Heart left ventricle (tissue), 13 donors: ENCODE measurements at regions not wholly inside any gene's neighbourhood (a gene's known extent, or its start where the extent isn't known, plus 50 kb on each side); places are given as distances from the start of the nearest gene placed in this dataset.

Experiments used
- POLR2A ChIP-seq, 2 donors: fragments of 450-650 bp; IDR thresholded peaks; one replicate each; pipeline ENCODE4 v1.6.1; 2017; ENCODE audit warnings: antibody characterized with exemption in 2 of 2, mild to moderate bottlenecking in 2 of 2, moderate library complexity in 2 of 2
- TF ChIP-seq, protein P1 (sequence below), 12 donors: fragments of 200-600 bp; sonication (generic) in 4 of 12; IDR thresholded peaks; one replicate each; pipeline versions ENCODE4 v1.5.0 to v1.8.0; 2018 to 2022; ENCODE audit warnings: antibody characterized with exemption in 12 of 12, mild to moderate bottlenecking in 5 of 12
- donor health status: ischemic (EF 13 %, LVEDD 7.1; RV severe dilation, severe dysfunction).
- donor health status: DM: no; HTN: yes; CAD: no.
- donor health status: DM: no; HTN: no; CAD: no.
- donor health status: ischemic (EF 25% LVEDD 6.9; RV normal size, moderate dysfunction).
- donor health status: ischemic (EF 25% LVEDD 5.7; RV mildly dilated, moderate dysfunction).
- donor health status: ischemic (EF 35%, LVEDD 5.7; RV mildly dilated, moderate dysfunction).
- donor health status: nonischemic (EF 11% LVEDD 7.7; RV severe dilation, severe dysfunction).
- donor health status: DM: yes; HTN: yes; CAD: no.
- donor health status: PGD.
- donor health status: ischemic (EF 29% LVEDD 5.4; RV normal size, mild dysfunction).
- donor health status: nonischemic (EF 23%, LVEDD 6.1; RV moderate dilation, normal function).

DNA sequence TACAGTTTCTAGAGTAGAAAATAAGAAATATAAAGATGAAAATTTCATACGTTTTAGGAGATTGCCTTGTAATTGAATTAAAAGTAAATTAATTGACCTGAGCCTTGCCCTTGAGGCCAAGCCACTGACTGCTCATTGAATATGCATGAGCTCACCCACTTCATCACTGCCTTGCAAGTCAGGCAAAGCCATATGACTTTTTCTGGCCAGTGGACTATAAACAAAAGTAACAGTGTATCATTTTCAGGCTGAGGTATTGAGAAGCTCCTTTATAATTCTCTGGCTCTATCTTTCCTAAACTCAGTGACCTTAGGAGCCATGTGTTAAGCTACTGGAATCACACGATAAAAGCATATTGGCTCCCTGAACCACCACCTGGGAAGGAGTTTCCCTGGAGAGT lies 369.3 kb downstream of the NUAK1 start:
- TF ChIP-seq, protein P1, sequence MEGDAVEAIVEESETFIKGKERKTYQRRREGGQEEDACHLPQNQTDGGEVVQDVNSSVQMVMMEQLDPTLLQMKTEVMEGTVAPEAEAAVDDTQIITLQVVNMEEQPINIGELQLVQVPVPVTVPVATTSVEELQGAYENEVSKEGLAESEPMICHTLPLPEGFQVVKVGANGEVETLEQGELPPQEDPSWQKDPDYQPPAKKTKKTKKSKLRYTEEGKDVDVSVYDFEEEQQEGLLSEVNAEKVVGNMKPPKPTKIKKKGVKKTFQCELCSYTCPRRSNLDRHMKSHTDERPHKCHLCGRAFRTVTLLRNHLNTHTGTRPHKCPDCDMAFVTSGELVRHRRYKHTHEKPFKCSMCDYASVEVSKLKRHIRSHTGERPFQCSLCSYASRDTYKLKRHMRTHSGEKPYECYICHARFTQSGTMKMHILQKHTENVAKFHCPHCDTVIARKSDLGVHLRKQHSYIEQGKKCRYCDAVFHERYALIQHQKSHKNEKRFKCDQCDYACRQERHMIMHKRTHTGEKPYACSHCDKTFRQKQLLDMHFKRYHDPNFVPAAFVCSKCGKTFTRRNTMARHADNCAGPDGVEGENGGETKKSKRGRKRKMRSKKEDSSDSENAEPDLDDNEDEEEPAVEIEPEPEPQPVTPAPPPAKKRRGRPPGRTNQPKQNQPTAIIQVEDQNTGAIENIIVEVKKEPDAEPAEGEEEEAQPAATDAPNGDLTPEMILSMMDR (IDR thresholded peaks at IDR 0.05) = no peak
- TF ChIP-seq POLR2A (IDR thresholded peaks at IDR 0.05) = no peak
